ENCODE measurements at regions not wholly inside any gene's neighbourhood (a gene's known extent, or its start where the extent isn't known, plus 50 kb on each side); places are given as distances from the start of the nearest gene placed in this dataset.

DNA sequence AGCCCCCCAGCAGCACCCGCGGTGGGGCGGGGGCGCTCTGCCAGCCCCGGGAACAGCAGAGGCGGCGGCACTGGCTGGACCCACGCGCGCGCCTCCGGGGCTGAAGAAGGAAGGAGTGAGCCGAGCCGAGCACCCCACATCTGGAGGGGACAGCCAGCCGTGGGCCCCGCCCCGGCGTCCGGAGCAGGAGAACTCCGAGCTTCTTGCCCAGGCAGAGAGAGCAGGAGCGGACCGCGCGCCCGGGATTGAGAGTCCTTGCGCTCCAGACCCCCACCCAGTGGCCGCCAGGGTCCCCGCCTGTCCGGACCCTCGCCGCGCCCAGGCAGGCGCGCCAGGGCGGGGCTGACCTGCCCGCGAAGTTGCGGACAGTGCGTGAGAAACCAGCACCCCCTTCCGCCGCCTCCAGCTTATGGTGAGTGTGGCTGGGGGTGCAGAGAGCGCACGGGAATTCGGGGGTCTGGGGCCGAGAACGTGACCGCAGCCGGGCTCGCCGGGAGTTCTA is 921.9 kb upstream of the EEF2KMT start:
- 4% methylated on average over 27 of the region's 50 CpGs for WGBS
- peak overlapping the region in 1 of 2 donors; percentile 13 for H3K4me3 ChIP-seq
- H3K4me1 ChIP-seq (replicated peaks), result no peaks in the 10 kb centered on the region
- no peak for TF ChIP-seq POLR2AphosphoS5 (IDR thresholded peaks at IDR 0.05)
- TF ChIP-seq, protein P1, sequence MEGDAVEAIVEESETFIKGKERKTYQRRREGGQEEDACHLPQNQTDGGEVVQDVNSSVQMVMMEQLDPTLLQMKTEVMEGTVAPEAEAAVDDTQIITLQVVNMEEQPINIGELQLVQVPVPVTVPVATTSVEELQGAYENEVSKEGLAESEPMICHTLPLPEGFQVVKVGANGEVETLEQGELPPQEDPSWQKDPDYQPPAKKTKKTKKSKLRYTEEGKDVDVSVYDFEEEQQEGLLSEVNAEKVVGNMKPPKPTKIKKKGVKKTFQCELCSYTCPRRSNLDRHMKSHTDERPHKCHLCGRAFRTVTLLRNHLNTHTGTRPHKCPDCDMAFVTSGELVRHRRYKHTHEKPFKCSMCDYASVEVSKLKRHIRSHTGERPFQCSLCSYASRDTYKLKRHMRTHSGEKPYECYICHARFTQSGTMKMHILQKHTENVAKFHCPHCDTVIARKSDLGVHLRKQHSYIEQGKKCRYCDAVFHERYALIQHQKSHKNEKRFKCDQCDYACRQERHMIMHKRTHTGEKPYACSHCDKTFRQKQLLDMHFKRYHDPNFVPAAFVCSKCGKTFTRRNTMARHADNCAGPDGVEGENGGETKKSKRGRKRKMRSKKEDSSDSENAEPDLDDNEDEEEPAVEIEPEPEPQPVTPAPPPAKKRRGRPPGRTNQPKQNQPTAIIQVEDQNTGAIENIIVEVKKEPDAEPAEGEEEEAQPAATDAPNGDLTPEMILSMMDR (IDR thresholded peaks at IDR 0.05), result no peak
- no peaks in the 10 kb centered on the region for H3K36me3 ChIP-seq
- DNase-seq (ENCODE audit: low spot score), result no peak
- H3K27ac ChIP-seq, result no peak overlapping the region
- peaks cover 13% of the 10 kb centered on the region for H3K27me3 ChIP-seq (replicated peaks; ENCODE audit: insufficient read depth)
- H3K9me3 ChIP-seq, result no peaks in the 10 kb centered on the region
- intact Hi-C loops (cut with DNase I), result loop anchor here (10.0 kb wide), 1 partner anchor 625 kb away; no protein-coding TSS in a partner anchor

DNA sequence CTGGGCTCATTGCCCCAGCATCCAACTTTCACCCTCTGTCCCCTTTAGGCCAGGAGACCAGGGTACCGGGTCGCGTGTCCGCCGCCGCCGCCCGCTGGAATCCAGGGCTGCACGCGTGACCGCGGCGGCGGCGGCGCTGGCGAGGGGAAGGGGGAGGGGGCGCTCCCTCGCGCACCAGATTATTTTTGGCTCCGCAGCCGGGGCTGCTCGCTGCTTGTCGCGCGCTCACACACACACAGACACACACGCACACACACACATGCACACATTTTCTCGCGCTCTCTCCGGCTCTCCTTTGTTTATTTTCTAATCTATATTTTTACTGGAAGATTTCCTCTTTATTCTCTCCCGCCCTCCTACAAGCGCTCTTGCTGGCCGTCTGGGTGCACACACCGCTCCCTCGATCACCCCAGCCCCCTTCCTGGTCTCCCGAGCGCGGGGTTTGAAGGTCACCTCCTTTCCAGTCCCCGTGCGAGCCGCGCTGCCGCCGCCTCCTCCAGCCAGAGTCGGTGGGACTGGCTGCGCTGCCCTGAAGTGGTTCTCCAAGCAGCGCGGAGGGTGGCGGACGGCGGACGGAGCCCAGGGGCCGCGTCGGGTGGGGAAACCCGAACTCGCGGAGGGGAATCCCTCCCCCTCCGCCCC is 921.4 kb upstream of the EEF2KMT start:
- peak overlapping the region in 1 of 2 donors; percentile 13 for H3K4me3 ChIP-seq
- TF ChIP-seq, protein P1 (IDR thresholded peaks at IDR 0.05), result no peak
- H3K9me3 ChIP-seq, result no peaks in the 10 kb centered on the region
- H3K4me1 ChIP-seq (replicated peaks), result no peaks in the 10 kb centered on the region
- intact Hi-C loops (cut with DNase I), result loop anchor here (10.0 kb wide), 1 partner anchor 626 kb away; no protein-coding TSS in a partner anchor
- H3K27ac ChIP-seq, result no peak overlapping the region
- DNase-seq (ENCODE audit: low spot score), result no peak
- 2% methylated on average over 53 of the region's 59 CpGs for WGBS
- no peaks in the 10 kb centered on the region for H3K36me3 ChIP-seq
- H3K27me3 ChIP-seq (replicated peaks; ENCODE audit: insufficient read depth), result peaks cover 13% of the 10 kb centered on the region

DNA sequence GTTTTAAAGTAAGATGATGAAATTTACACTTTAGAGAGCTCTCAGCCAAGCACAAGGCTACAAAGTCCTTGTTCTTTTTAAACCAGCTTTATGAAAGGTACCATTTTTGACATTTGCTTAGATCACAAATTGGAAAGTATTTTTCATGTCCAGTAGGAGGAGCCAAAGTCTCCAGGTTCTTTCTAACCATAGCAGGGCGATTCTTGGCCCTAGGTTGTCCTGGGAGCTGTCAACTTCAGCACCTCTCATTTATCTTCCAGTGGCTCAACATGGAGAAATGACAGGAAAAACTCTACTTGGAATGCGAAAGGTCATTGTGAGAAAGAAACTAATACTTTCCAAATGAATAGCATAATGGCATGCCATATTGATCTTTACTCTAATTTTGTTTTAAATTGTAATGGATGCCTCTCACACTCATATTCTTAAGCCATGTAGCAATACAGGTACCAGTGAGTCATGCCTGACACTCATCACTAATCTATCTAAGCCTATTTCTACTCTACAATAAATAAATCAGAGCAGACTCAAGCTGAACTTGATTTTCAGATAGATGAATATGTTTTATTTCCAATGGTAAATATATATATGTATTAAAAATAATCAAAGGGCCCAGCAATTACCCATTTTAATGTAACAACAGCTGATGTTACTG is 919.1 kb upstream of the EEF2KMT start:
- peaks cover 13% of the 10 kb centered on the region for H3K27me3 ChIP-seq (replicated peaks; ENCODE audit: insufficient read depth)
- 20% methylated on average over 2 of the region's 2 CpGs for WGBS
- TF ChIP-seq POLR2A (IDR thresholded peaks at IDR 0.05), result no peak
- TF ChIP-seq, protein P1 (IDR thresholded peaks at IDR 0.05), result peak in 2 of 4 experiments; percentile 13 to 30
- H3K27ac ChIP-seq, result no peak overlapping the region
- no peak for DNase-seq (ENCODE audit: low spot score)
- H3K4me1 ChIP-seq (replicated peaks), result no peaks in the 10 kb centered on the region
- H3K36me3 ChIP-seq, result no peaks in the 10 kb centered on the region
- intact Hi-C loops (cut with DNase I), result loop anchor here (10.0 kb wide), 1 partner anchor 628 kb away; no protein-coding TSS in a partner anchor
- H3K4me3 ChIP-seq, result no peak overlapping the region
- no peaks in the 10 kb centered on the region for H3K9me3 ChIP-seq

DNA sequence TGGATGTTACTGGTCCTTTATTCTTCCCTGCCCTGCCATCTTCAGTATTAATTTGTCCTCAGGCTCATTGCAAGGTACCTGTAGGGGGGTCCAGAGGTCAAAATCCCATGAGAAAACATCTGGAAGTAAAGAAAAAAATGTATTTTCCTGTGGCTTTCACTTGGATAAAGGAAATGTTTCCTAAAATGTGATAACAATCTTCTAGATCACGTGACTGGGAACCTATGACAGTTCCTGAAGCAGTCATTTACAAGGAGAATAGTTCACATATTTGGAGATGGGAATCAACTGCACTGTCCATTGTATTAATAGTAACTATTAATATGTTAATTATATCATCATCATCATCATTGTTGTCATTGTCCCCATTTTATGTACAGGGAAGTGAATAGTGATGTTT is 915.1 kb upstream of the EEF2KMT start:
- H3K4me3 ChIP-seq, result no peak overlapping the region
- no peak overlapping the region for H3K27ac ChIP-seq
- H3K4me1 ChIP-seq (replicated peaks), result no peaks in the 10 kb centered on the region
- intact Hi-C loops (cut with DNase I), result loop anchor here (10.0 kb wide), 1 partner anchor 632 kb away; no protein-coding TSS in a partner anchor
- no peaks in the 10 kb centered on the region for H3K9me3 ChIP-seq
- TF ChIP-seq, protein P1 (IDR thresholded peaks at IDR 0.05), result no peak
- TF ChIP-seq POLR2AphosphoS5 (IDR thresholded peaks at IDR 0.05), result no peak
- DNase-seq (ENCODE audit: low spot score), result no peak
- no peaks in the 10 kb centered on the region for H3K36me3 ChIP-seq
- 49% methylated on average over 1 of the region's 1 CpG for WGBS
- H3K27me3 ChIP-seq (replicated peaks; ENCODE audit: insufficient read depth), result no peaks in the 10 kb centered on the region
